Motor neuron (in vitro differentiated cells): ENCODE measurements at regions not wholly inside any gene's neighbourhood (a gene's known extent, or its start where the extent isn't known, plus 50 kb on each side); places are given as distances from the start of the nearest gene placed in this dataset.

Experiments used
- ATAC-seq, 8 experiments: fragments of 200-7000 bp; cut with Tn5 transposase; replicated peaks in 6 of 8; 2 replicates each; pipeline ENCODE4 v1.8.0; 2021; ENCODE audit warnings: mild to moderate bottlenecking in 8 of 8, moderate library complexity in 8 of 8
- H3K27ac ChIP-seq, 2 donors: fragments of 250-450 bp; sonication (Bioruptor Pico); 2 replicates each; pipeline ENCODE4 v1.9.0; 2021; ENCODE audit warnings: antibody characterized with exemption in 2 of 2, mild to moderate bottlenecking in 2 of 2, moderate library complexity in 1 of 2
- H3K4me1 ChIP-seq, 2 donors: fragments of 250-450 bp; sonication (Bioruptor Pico); replicated peaks in 1 of 2; 2 replicates each; pipeline ENCODE4 v1.6.1; 2021; ENCODE audit warnings: antibody characterized with exemption in 2 of 2, mild to moderate bottlenecking in 2 of 2, moderate library complexity in 1 of 2
- H3K4me3 ChIP-seq, 5 donors: fragments of 250-450 bp; sonication (Bioruptor Pico); 2 replicates each; pipeline ENCODE4 v1.9.0; 2021; ENCODE audit warnings: antibody characterized with exemption in 5 of 5, mild to moderate bottlenecking in 5 of 5, moderate library complexity in 4 of 5
- WGBS, 10 experiments: fragments of 450-650 bp; shearing (Covaris generic); methylation state at CpG; one replicate each; pipeline ENCODE4 v1.0.0; 2022; 5-methylcytosine and 5-hydroxymethylcytosine counted together
- in situ Hi-C, 9 experiments: fragments of 400-800 bp; cut with MboI; loops; one replicate each; pipeline ENCODE4 v1.15.0; 2021; ENCODE audit warnings: low sequenced_read_pairs in 9 of 9, low pct_unique_long_range_greater_than_20kb in 2 of 9; ENCODE audit not compliant: unreplicated experiment in 9 of 9

- in situ Hi-C loops: no loop called here
- H3K4me1 ChIP-seq: peaks cover 3 to 5% of the 10 kb centered on the region in 2 donors
- H3K27ac ChIP-seq: no peak overlapping the region
- 0 to 100% (median 41%) methylated on average over 1 of the region's 1 CpG; no CpG with 5 or more reads in 2 of the 10 experiments for WGBS, 10 experiments
- H3K4me3 ChIP-seq: no peak overlapping the region
- no peak for ATAC-seq
Measured at GRCh38 chr4:63325140-63325539, 1084.1 kb downstream of the TECRL start.

DNA sequence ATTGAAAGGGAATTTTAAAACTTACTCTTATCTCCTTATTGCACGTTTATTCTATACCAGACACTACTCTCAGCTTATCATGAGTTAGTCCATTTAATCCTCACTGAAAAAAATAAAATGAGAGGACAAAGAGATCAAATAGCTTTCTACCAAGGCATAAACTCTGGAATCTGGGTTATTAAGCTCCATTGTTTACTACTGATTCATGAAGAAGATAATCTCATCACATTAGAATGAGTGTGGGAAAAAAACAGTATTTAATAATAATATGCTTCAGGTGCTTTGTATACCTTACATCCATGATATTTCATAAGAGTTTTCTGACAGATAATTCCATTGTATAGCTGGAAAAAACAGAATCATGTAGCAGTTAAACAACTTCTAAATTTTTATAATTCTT lies 1092.6 kb downstream of the TECRL start:
- Histone ChIP-seq H3K27ac (no peak overlapping the region), H3K4me1 (no peaks in the 10 kb centered on the region), H3K4me3 (no peak overlapping the region)
- WGBS, 10 experiments: 0 to 56% (median 0%) methylated on average over 1 of the region's 1 CpG
- ATAC-seq: no peak
- in situ Hi-C loops: no loop called here

DNA sequence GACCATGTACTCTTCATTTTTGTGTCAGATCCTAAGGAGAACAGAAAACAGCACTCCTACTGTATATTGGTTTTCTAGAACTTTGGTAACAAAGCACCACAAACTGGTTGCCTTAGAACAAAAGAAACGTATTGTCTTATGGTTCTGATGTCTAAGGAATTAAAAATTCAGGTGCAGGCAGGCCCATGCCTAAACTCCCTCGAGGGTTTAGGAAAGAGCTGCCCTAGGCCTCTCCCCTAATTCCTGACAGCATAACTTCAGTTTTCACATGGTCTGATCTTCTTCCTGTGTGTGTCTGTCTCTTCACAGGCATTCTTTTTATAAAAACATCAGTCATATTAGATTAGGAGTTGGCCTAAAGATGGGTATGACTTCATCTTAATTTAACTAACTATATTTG lies 1093.6 kb downstream of the TECRL start:
- in situ Hi-C loops: no loop called here
- no peak overlapping the region for H3K4me3 ChIP-seq
- 0 to 82% (median 46%) methylated on average over 1 to 2 of the region's 2 CpGs; no CpG with 5 or more reads in 2 of the 10 experiments for WGBS, 10 experiments
- no peaks in the 10 kb centered on the region for H3K4me1 ChIP-seq
- no peak overlapping the region for H3K27ac ChIP-seq
- no peak for ATAC-seq

- Histone ChIP-seq H3K4me1 (no peaks in the 10 kb centered on the region), H3K27ac (no peak overlapping the region), H3K4me3 (no peak overlapping the region)
- in situ Hi-C loops: no loop called here
- ATAC-seq: no peak
Measured at GRCh38 chr4:63308697-63309096, 1100.6 kb downstream of the TECRL start.

- no peak overlapping the region for H3K27ac ChIP-seq
- no peak for ATAC-seq
- no peak overlapping the region for H3K4me3 ChIP-seq
- in situ Hi-C loops: no loop called here
- H3K4me1 ChIP-seq: no peaks in the 10 kb centered on the region
- 0 to 100% (median 57%) methylated on average over 1 of the region's 1 CpG; no CpG with 5 or more reads in 1 of the 10 experiments for WGBS, 10 experiments
Measured at GRCh38 chr4:63302792-63303191, 1106.5 kb downstream of the TECRL start.

DNA sequence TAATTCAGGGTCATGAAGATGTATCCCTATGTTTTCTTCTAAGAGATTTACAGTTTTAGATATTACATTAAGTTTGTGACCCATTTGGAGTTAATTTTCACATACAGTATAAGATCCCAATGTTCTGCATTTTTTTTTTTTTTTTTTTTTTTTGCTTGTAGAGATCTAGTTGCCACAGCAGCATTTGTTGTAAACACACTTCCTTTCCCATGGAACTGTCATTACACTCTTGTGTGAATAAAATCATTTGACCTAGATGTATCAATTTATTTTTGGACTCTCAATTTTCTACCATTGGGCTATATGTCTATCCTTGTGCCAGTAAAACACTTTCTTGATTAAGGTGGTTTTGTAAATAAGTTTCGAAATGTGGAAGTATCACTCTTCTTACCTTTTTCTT lies 1107.2 kb downstream of the TECRL start:
- 0 to 100% (median 53%) methylated on average over 1 of the region's 1 CpG for WGBS, 10 experiments
- no peak overlapping the region for H3K27ac ChIP-seq
- no peak overlapping the region for H3K4me3 ChIP-seq
- in situ Hi-C loops: no loop called here
- no peak for ATAC-seq
- no peaks in the 10 kb centered on the region for H3K4me1 ChIP-seq

DNA sequence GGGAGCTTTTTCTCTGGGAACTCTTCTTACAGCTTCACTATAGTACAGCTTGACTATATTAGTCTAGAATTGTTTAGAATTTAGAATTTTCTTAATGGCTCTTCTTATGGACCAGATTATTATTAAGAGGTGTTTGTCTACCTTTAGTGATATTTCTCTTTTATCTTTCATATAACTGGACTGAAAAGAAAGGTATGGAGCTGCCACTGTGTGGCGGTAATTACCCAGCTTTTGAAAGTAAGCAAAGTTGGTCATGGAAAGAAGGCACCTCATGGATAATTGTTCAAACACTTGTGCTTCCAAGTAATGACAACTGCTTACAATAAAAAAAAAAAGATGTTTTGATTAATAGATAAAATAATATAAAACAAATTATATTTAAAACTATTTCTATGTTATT lies 1112.5 kb downstream of the TECRL start:
- no peak overlapping the region for H3K27ac ChIP-seq
- no peak for ATAC-seq
- WGBS, 10 experiments: 0 to 100% (median 60%) methylated on average over 1 of the region's 1 CpG; no CpG with 5 or more reads in 1 of the 10 experiments
- in situ Hi-C loops: no loop called here
- no peak overlapping the region for H3K4me3 ChIP-seq
- no peaks in the 10 kb centered on the region for H3K4me1 ChIP-seq

DNA sequence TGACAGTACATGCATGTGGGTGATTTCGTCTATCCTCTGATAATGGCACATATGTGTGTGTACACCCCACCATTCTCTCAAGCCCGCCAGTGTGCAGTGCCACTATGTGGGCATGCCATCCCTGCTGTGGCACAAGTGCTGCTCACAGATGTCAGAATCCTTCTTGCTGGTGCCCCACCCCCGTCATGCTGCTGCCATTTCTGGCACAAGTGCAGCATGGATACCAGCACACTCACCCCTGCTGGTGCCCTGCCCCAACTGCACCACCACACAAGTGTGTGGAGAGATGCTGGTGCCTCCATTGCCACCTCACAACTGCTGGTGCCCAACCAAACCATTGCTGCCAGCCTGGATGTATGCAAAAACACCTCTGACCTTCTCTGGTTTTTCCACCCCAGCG lies 1133.8 kb downstream of the TECRL start:
- no peak overlapping the region for H3K4me3 ChIP-seq
- no peak for ATAC-seq
- 12 to 88% (median 82%) methylated on average over 1 to 3 of the region's 4 CpGs; no CpG with 5 or more reads in 6 of the 10 experiments for WGBS, 10 experiments
- no peak overlapping the region for H3K27ac ChIP-seq
- H3K4me1 ChIP-seq: no peaks in the 10 kb centered on the region
- in situ Hi-C loops: no loop called here

DNA sequence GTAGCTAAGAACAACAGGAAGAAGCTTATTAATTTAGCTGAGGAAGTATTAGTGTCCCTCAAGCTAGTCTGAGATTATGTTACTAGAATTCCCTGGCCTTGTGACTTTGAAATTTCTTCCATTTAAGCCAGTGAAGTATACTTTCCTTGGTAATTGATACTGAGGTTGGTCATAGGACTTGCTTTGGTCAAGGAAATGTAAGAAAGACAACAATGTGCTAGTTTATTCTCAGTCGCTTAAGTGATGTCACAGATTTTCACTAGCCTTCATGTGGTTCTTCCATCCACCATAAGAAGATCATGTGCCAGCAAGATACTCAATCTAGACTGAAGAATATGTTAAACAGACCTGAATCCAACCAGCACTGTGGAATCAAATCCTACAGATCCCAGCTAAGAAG lies 1140.1 kb downstream of the TECRL start:
- WGBS, 10 experiments: 25 to 100% (median 83%) methylated on average over 1 of the region's 1 CpG; no CpG with 5 or more reads in 5 of the 10 experiments
- Histone ChIP-seq H3K4me3 (no peak overlapping the region), H3K27ac (no peak overlapping the region), H3K4me1 (no peaks in the 10 kb centered on the region)
- in situ Hi-C loops: no loop called here
- no peak for ATAC-seq

- in situ Hi-C loops: no loop called here
- 0 to 81% (median 51%) methylated on average over 1 of the region's 1 CpG; no CpG with 5 or more reads in 4 of the 10 experiments for WGBS, 10 experiments
- no peak overlapping the region for H3K27ac ChIP-seq
- H3K4me1 ChIP-seq: no peaks in the 10 kb centered on the region
- ATAC-seq: no peak
- H3K4me3 ChIP-seq: no peak overlapping the region
Measured at GRCh38 chr4:63233671-63234070, 1175.6 kb downstream of the TECRL start.

GRCh38 chr4:63232058-63232457 lies 1177.2 kb downstream of the TECRL start:
- no peaks in the 10 kb centered on the region for H3K4me1 ChIP-seq
- no peak overlapping the region for H3K27ac ChIP-seq
- in situ Hi-C loops: no loop called here
- WGBS, 10 experiments: 20 to 100% (median 83%) methylated on average over 1 of the region's 1 CpG; no CpG with 5 or more reads in 4 of the 10 experiments
- no peak overlapping the region for H3K4me3 ChIP-seq
- ATAC-seq: no peak

DNA sequence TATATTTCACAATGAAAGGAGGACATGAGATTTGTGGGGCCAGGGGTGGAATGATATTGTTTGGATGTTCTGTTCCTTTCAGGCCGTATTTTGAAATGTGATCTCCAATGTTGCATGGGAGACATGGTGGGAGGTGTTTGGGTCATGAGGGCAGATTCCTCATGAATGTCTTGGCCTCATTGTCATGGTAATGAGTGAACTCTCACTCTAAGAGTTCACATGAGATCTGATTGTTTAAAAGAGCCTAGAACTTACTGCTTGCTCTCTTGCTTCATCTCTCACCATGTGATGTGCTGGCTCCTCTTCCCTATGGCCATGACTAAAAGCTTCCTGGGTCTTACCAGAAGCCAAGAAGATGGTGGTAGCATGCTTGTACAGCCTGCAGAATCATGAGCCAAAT lies 1183.0 kb downstream of the TECRL start:
- no peak for ATAC-seq
- WGBS, 10 experiments: 17 to 67% (median 33%) methylated on average over 1 of the region's 1 CpG; no CpG with 5 or more reads in 5 of the 10 experiments
- no peaks in the 10 kb centered on the region for H3K4me1 ChIP-seq
- no peak overlapping the region for H3K27ac ChIP-seq
- in situ Hi-C loops: no loop called here
- no peak overlapping the region for H3K4me3 ChIP-seq

- Histone ChIP-seq H3K4me1 (no peaks in the 10 kb centered on the region), H3K27ac (no peak overlapping the region), H3K4me3 (no peak overlapping the region)
- in situ Hi-C loops: no loop called here
- no peak for ATAC-seq
- WGBS, 10 experiments: 0 to 95% (median 83%) methylated on average over 1 to 3 of the region's 3 CpGs; no CpG with 5 or more reads in 1 of the 10 experiments
Measured at GRCh38 chr4:63222466-63222865, 1186.8 kb downstream of the TECRL start.

DNA sequence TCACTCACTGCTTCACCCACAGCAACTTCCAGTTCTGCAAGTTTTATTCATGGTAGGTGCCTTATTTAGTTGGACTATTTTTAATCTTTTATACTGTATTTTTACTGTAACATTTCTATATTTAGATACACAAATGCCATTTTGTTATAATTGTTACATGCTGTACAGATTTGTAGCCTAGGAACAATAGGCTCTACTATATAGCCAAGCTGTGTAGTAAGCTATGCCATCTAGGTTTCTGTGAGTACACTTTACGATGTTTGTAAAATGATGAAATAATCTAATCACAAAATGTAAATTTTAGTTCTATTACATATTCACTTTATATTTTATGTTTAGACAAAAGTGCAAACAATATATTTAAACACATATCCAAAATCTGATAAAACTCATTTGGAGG lies 1187.8 kb downstream of the TECRL start:
- Histone ChIP-seq H3K27ac (no peak overlapping the region), H3K4me1 (no peaks in the 10 kb centered on the region), H3K4me3 (no peak overlapping the region)
- 20 to 100% (median 45%) methylated on average over 1 of the region's 1 CpG; no CpG with 5 or more reads in 5 of the 10 experiments for WGBS, 10 experiments
- no peak for ATAC-seq
- in situ Hi-C loops: no loop called here
